ENCODE measurements at regions not wholly inside any gene's neighbourhood (a gene's known extent, or its start where the extent isn't known, plus 50 kb on each side); places are given as distances from the start of the nearest gene placed in this dataset.

DNA sequence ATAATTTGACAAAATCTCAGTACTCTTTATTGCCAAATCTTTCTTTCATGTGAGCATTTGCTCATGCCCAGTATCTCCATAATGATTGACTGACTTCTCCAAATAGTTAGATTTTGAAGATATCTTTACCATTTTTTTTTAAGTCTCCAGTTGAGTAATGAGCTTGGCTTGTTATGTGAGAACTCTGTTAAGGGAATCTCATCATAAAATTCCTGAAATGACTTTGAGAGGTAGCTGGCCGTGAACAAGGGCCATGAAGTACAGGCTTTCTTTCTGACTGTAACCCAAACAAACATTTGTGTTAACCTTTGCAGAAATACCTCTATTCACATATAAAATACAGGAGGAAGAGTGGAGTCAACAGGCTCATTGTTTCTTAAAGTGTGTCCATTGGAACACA, 449.7 kb downstream of the IRS2 start:
- Histone ChIP-seq H2BK120ac (ENCODE audit: low read depth, low read length, poor library complexity, severe bottlenecking) (no peak overlapping the region), H4K8ac (replicated peaks; ENCODE audit: insufficient read length, low read depth, low read length) (no peak overlapping the region), H4K91ac (ENCODE audit: insufficient read length, low read depth, low read length) (no peak overlapping the region), H2AK5ac (ENCODE audit: insufficient read length, low read length) (no peak overlapping the region), H4K5ac (ENCODE audit: insufficient read length, low read depth, low read length) (no peak overlapping the region), H4K20me1 (ENCODE audit: control insufficient read depth, insufficient read depth, insufficient read length) (no peaks in the 10 kb centered on the region), H3K4ac (ENCODE audit: low read depth, low read length) (no peak overlapping the region), H3K27ac (ENCODE audit: insufficient read length, low read depth, low read length) (no peak overlapping the region), H3T11ph (ENCODE audit: low read length) (no peak overlapping the region), H3K4me2 (ENCODE audit: insufficient read depth, insufficient read length, low read length) (no peak overlapping the region), H3K4me1 (ENCODE audit: insufficient read depth, low read length) (no peaks in the 10 kb centered on the region), H3K79me1 (ENCODE audit: insufficient read depth, low read depth, low read length, poor library complexity, severe bottlenecking) (no peaks in the 10 kb centered on the region), H2BK12ac (ENCODE audit: insufficient read length, low read depth, low read length) (no peak overlapping the region), H3K14ac (ENCODE audit: insufficient read depth, low read length) (no peak overlapping the region), H3K56ac (ENCODE audit: insufficient read length, low read depth, low read length) (no peak overlapping the region), H2BK5ac (ENCODE audit: insufficient read length, low read length) (no peak overlapping the region), H2BK15ac (ENCODE audit: low read depth, low read length) (no peak overlapping the region), H3K9me3 (ENCODE audit: control insufficient read depth, low read depth, low read length) (no peaks in the 10 kb centered on the region), H3K23me2 (ENCODE audit: insufficient read length, low read depth, low read length, poor library complexity, severe bottlenecking) (no peaks in the 10 kb centered on the region), H3K27me3 (ENCODE audit: insufficient read depth, low read length) (no peaks in the 10 kb centered on the region), H3K9ac (ENCODE audit: extremely low read depth, insufficient read length, low read length) (no peak overlapping the region), H2BK20ac (ENCODE audit: low read depth, low read length, poor library complexity, severe bottlenecking) (no peak overlapping the region), H2AFZ (ENCODE audit: low read length) (no peak overlapping the region), H3K18ac (ENCODE audit: insufficient read length, low read depth, low read length) (no peak overlapping the region), H3K23ac (ENCODE audit: insufficient read length, low read depth, low read length) (no peak overlapping the region), H3K79me2 (ENCODE audit: insufficient read depth, low read length) (no peaks in the 10 kb centered on the region)
- no peak for TF ChIP-seq CTCF (conservative IDR thresholded peaks at IDR 0.05)
- DNase-seq, result no peak
- Mint-ChIP-seq H3K4me1 (peaks cover 4 to 5% of the 10 kb centered on the region in 2 experiments; a peak in 3 of 4 replicates), H3K9me3 (no peaks in the 10 kb centered on the region), H3K36me3 (ENCODE audit: insufficient read depth in 1 of 3, low read depth in 3 of 3) (no peaks in the 10 kb centered on the region), H3K27ac (no peak overlapping the region), H3K4me3 (no peak overlapping the region), H3K27me3 (ENCODE audit: low read depth) (no peaks in the 10 kb centered on the region)
- no CpG with 5 or more reads among the region's 1 CpG for WGBS (ENCODE audit: extremely low coverage, insufficient read length, low lambda C conversion rate)

Data from H9 (cell line).